Fibroblast of mammary gland (primary cell): ENCODE measurements at regions not wholly inside any gene's neighbourhood (a gene's known extent, or its start where the extent isn't known, plus 50 kb on each side); places are given as distances from the start of the nearest gene placed in this dataset.

Experiments used
- DNase-seq: peaks from one replicate; pipeline ENCODE4 v3.0.0-alpha.2; 2010; ENCODE audit warnings: low read depth
- H3K4me3 ChIP-seq: 2 replicates; pipeline ENCODE4 v1.5.1; 2011; ENCODE audit warnings: low read depth, mild to moderate bottlenecking, low read length, moderate library complexity; ENCODE audit not compliant: control insufficient read depth
- CTCF ChIP-seq: conservative IDR thresholded peaks from 2 replicates; pipeline ENCODE4 v1.5.1; 2011; ENCODE audit warnings: low read depth, low read length, inconsistent platforms; ENCODE audit not compliant: control insufficient read depth, insufficient read depth

- TF ChIP-seq CTCF = no peak
- H3K4me3 ChIP-seq = no peak overlapping the region
- DNase-seq = no peak
Measured at GRCh38 chrX:122783918-122784317, 400.2 kb upstream of the GRIA3 start.

GRCh38 chrX:122787231-122787630 lies 396.8 kb upstream of the GRIA3 start:
- TF ChIP-seq CTCF = no peak
- DNase-seq = no peak
- H3K4me3 ChIP-seq = no peak overlapping the region

DNA sequence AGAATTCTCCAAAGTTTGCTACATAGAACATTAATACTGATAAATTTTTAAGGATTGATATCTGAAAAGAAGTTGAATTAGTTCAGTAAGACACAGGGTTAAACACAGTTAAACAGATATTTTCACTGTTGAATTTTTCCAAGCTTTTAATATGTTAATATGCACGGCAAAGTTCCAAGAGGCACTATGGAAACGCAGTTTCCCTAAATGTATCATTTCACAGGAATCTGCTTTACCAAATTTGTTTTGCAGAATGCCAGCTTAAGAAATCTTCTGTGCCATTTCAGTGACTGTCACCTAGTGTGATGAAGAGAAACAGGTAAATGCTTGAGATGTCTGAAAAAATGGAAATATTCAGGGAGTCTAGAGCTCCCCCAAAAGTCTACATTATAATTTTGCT lies 395.9 kb upstream of the GRIA3 start:
- DNase-seq = no peak
- TF ChIP-seq CTCF = no peak
- no peak overlapping the region for H3K4me3 ChIP-seq

GRCh38 chrX:122790376-122791095 lies 393.5 kb upstream of the GRIA3 start:
- no peak for TF ChIP-seq CTCF
- H3K4me3 ChIP-seq = no peak overlapping the region
- no peak for DNase-seq

DNA sequence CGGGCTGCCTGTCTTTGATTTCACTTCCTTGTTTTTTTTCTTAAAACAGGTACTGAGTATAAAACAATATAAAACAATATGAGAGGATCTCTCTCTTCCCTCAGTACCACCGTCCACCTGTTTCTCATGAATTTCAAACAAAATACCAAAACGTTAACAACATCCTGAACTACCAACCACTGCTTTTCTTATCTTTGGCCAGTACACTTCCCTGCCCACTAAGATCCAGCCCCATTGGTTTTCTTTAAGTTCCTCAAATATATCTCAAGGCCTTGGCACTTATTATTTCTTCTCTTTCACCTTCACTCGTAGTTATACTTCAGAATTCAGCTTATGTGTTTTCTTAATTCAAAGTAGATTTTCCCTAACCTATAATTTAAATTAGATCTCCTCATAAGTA lies 370.2 kb upstream of the GRIA3 start:
- H3K4me3 ChIP-seq = no peak overlapping the region
- DNase-seq = no peak
- no peak for TF ChIP-seq CTCF

- no peak for TF ChIP-seq CTCF
- no peak overlapping the region for H3K4me3 ChIP-seq
- no peak for DNase-seq
Measured at GRCh38 chrX:122816288-122816687, 367.8 kb upstream of the GRIA3 start.
